ENCODE measurements at regions not wholly inside any gene's neighbourhood (a gene's known extent, or its start where the extent isn't known, plus 50 kb on each side); places are given as distances from the start of the nearest gene placed in this dataset.

DNA sequence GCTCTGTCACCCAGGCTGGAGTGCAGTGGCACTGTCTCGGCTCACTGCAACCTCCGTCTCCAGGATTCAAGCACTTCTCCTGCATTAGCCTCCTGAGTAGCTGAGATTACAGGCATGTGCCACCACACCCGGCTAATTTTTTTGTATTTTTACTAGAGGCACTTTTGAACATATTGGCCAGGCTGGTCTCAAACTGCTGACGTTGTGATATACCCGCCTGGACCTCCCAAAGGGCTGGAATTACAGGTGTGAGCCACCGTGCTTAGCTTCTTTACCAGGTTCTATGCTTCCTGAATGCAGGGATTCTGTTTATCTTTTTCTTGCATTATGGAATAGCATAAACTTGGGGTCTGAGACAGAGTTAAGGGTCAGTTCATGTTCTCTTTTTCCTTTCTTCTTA is 317.9 kb upstream of the RBFOX1 start:
- DNase-seq (ENCODE audit: low spot score), result no peak

DNA sequence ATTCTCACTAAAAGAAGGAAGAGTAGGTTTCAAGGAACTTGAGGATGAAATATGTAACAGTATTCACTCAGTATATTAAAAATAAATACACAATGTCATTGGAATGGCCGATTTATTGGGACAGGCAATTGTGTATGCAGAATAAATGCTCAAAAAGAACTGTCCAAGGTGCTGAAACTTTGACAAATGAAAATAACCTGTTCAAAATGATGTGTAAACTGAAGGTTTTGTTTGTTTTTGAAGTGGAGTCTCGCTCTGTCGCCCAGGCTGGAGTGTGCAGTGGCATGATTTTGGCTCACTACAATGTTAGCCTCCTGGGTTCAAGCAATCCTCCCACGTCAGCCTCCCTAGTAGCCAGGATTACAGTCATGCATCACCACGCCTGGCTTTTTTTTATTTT is 318.7 kb upstream of the RBFOX1 start:
- peak; percentile 1 for DNase-seq (ENCODE audit: low spot score)

DNA sequence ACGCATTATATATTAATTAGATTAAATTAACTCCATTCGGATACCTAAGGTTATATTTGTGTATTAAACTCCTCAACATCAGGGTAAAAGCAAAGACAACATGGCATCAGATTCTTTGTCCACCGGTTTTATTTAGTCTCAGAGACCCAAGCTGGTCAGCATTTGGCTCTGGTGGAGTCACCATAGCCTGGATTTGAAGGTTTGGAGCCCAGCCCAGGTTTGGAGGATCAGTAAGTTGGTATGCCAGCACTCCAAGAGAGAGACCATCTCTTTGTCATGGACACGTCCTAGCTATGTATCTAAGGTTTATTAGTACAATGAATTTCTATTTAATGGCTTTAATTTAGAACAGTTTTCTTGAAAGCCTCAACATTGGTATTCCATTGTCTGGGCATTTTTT is 328.4 kb upstream of the RBFOX1 start:
- DNase-seq (ENCODE audit: low spot score), result no peak

GRCh38 chr16:6993544-6993943 is 339.1 kb upstream of the RBFOX1 start:
- DNase-seq (ENCODE audit: low spot score), result no peak

- no peak for DNase-seq (ENCODE audit: low spot score)
These were observed 343.8 kb upstream of the RBFOX1 start for GRCh38 chr16:6988846-6989245.

GRCh38 chr16:6977916-6978315 is 354.7 kb upstream of the RBFOX1 start:
- no peak for DNase-seq (ENCODE audit: low spot score)

GRCh38 chr16:6977291-6977690 is 355.4 kb upstream of the RBFOX1 start:
- no peak for DNase-seq (ENCODE audit: low spot score)

DNA sequence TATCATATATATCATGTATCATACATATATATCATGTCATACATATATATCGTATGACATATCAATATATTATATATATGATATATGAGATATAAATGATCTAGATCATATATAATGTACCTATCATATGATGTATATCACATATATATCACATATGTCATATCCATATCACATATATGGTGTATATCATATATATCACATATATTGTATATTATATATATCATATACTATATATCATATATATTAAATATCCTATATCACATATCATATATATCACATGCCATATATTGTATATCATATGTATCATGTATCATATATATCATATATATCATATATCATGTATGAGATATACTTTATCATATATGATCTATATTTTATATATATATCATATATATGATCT is 355.9 kb upstream of the RBFOX1 start:
- no peak for DNase-seq (ENCODE audit: low spot score)

- no peak for DNase-seq (ENCODE audit: low spot score)
These were observed 362.3 kb upstream of the RBFOX1 start for GRCh38 chr16:6970171-6970857.

DNA sequence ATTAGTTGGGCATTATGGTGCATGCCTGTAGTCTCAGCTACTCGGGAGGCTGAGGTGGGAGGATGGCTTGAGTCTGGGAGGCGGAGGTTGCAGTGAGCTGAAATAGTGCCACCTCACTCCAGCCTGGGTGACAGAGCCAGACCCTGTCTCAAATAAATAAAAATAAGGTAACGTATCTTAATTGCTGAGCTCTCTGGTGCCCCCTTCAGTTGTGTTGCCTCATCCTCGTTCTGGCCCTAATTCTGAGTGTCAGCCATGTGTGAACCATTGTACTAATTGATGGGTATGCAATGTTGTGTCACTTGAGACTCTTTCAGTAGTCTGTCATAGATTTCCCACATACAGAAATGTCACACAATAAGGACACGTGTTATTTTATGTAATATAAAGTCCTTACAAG is 363.1 kb upstream of the RBFOX1 start:
- DNase-seq (ENCODE audit: low spot score), result no peak

GRCh38 chr16:6967796-6968320 is 364.8 kb upstream of the RBFOX1 start:
- no peak for DNase-seq (ENCODE audit: low spot score)

DNA sequence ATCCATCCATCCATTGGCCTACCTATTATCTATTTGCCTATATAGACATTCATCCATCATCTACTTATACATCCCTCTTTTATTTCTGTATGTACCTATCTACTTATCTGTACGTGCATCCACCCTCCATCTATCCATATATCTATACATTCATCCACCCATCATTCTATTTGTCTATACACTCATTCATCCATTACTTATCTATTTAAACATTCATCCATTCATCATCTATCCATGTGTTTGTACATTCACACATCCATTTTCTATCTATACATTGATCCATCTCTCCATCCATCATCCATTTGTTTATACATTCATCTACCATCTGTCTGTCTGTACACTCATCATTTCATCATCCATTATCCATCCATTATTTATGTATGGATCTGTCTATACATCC is 365.7 kb upstream of the RBFOX1 start:
- DNase-seq (ENCODE audit: low spot score), result no peak

- DNase-seq (ENCODE audit: low spot score), result no peak
These were observed 368.0 kb upstream of the RBFOX1 start for GRCh38 chr16:6964679-6965078.

GRCh38 chr16:6961704-6962103 is 370.9 kb upstream of the RBFOX1 start:
- no peak for DNase-seq (ENCODE audit: low spot score)

- DNase-seq (ENCODE audit: low spot score), result no peak
These were observed 374.5 kb upstream of the RBFOX1 start for GRCh38 chr16:6958184-6958583.

- DNase-seq (ENCODE audit: low spot score), result no peak
These were observed 375.0 kb upstream of the RBFOX1 start for GRCh38 chr16:6957681-6958080.

- no peak for DNase-seq (ENCODE audit: low spot score)
These were observed 376.1 kb upstream of the RBFOX1 start for GRCh38 chr16:6956511-6956910.

DNA sequence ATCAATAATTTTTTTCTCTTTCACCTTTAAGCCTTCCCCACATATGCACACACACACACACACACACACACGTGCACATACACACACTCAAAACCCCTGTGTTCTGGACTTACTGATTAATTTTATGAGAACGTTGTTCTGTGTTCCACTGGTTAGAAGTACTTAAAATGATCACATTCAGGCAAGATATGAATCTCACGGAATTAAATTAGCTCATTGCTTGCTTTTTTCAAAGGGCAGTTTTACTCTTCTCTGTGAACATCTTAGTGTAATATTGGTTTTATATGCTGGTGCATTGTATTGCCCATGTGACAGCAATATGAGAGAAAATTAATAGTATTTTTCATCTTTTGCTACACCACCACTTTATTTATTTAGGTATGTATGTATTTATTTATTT is 377.3 kb upstream of the RBFOX1 start:
- no peak for DNase-seq (ENCODE audit: low spot score)

DNA sequence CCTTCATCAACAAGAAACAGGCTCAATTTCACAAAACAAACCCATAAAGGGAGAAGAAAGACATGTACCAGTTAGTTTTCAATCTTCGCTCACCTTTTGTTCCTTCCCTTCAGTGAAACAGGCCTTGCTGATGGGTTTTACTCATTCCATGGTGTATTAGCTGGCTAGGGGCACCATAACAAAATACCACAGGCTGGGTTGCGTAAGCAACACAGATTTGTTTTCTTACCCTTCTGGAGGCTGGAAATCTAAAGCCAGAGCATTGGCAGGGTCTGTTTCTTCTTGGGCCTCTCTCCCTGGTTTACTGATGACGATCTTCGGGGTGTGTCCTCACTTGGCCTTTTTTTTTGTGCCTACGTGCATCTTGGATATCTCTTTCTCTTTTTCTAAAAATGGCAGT is 383.4 kb upstream of the RBFOX1 start:
- no peak for DNase-seq (ENCODE audit: low spot score)

GRCh38 chr16:6947291-6947690 is 385.4 kb upstream of the RBFOX1 start:
- DNase-seq (ENCODE audit: low spot score), result no peak

- DNase-seq (ENCODE audit: low spot score), result no peak
These were observed 385.8 kb upstream of the RBFOX1 start for GRCh38 chr16:6946802-6947201.

DNA sequence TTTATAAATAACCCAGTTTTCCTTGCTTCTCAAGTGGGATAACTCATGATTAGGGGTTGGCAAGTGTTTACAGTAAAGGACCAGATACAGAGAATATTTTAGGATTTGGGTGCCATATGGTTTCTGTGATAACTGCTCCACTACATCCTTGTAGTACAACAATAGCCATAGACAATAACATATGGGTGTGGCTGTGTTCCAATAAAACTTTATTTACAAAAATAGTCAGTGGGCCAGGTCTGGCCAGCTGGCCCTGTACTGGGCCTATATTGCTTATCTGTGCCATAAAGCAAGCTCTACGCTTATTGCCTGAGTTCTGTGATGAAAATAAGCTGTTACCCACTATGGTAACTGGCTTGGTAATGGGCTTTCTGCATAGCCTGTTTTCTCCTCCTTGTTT is 386.5 kb upstream of the RBFOX1 start:
- DNase-seq (ENCODE audit: low spot score), result no peak

DNA sequence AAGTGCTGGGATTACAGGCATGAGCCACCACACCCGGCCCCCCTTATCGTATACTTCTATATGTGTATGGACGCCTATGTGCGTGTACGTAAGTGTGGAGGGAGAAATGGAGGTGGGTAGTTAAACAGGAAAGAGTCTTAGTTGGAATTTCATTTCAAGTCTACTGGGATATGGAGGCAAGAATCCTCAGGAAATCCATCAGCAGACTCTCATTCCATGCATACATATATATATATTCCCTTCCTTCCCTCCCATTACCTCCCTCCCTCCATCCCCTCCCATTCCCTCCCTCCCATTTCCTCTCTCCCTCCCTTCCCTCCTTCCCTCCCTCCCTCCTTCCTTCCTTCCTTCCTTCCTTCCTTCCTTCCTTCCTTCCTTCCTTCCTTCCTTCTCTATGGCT is 391.7 kb upstream of the RBFOX1 start:
- DNase-seq (ENCODE audit: low spot score), result no peak

DNA sequence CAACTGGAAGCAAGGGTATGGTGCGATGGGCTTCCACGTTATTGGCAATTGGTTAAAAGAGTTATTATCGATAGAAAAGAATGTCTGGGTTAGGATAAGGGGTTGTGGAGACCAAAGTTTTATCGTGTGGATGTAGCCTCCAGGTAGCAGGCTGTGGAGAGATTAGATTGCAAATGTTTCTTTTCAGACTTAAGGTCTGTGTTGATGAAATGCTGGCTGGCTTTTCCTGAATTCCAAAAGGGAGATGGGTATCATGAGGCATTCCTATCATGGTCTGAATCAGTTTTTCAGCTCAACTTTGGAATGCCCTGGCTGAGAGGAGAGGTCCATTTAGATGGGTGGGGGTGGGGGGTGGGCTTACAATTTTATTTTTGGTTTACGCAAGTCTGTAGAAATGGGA is 395.0 kb upstream of the RBFOX1 start:
- no peak for DNase-seq (ENCODE audit: low spot score)
